ENCODE measurements at regions not wholly inside any gene's neighbourhood (a gene's known extent, or its start where the extent isn't known, plus 50 kb on each side); places are given as distances from the start of the nearest gene placed in this dataset.

DNA sequence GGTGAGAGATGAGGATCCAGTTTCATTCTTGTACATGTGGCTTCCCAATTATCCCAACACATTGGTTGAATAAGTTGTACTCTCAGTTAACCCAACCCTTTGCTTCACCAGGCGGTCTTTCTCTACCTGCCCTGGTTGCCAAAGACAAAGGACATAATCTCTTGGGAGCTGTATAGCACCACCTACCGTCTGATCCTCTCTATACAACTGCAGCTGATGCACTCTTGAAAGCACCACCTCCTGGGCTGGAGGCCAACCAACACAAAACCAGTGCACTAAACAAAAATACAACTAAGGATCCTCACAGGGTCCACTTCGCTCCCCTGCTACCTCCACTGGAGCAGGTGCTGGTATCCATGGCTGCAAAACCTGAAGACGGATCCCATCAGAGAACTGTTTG is 473.6 kb upstream of the NRXN1 start:
- DNase-seq (ENCODE audit: low read depth): no peak

- no peak for DNase-seq (ENCODE audit: low read depth)
These were observed 458.8 kb upstream of the NRXN1 start for GRCh38 chr2:51490576-51491234.

- no peak for DNase-seq (ENCODE audit: low read depth)
These were observed 452.7 kb upstream of the NRXN1 start for GRCh38 chr2:51484605-51485004.

GRCh38 chr2:51483720-51484119 is 451.8 kb upstream of the NRXN1 start:
- no peak for DNase-seq (ENCODE audit: low read depth)

GRCh38 chr2:51472783-51473182 is 440.9 kb upstream of the NRXN1 start:
- DNase-seq (ENCODE audit: low read depth): no peak

DNA sequence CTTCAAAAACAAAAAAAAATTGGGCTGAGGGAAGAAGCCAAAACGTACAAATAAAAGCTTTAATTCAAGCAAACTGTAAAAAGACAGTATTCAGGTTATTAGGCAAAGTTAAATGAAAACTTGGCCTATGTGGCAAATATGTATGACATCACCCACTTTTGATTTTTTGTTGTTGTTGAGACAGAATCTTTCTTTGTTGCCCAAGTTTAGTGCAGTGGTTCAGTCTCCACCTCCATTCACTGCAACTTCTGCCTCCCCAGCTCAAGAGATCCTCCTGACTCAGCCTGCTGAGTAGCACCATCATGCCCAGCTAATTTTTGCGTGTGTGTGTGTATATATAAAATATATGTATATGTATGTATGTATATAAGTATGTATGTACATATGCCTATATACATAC is 440.4 kb upstream of the NRXN1 start:
- DNase-seq (ENCODE audit: low read depth): no peak

DNA sequence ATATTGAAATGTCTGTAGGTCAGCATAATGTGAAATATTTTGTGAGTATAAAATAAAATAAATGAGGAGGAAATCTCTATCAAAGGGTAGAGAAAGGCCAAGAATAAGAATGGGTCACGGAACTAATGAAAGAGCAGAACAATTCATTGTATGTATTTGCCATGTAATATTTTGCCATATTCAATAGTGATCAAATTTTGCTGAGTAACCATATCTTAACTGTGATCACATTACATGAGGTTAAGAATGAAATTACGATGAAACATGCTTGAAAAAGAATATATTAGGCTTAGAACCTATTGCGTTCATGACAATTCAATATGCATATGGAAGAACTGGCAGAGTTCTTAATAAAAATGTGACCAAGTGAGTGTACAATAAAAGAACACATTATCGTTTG is 437.2 kb upstream of the NRXN1 start:
- DNase-seq (ENCODE audit: low read depth): no peak

DNA sequence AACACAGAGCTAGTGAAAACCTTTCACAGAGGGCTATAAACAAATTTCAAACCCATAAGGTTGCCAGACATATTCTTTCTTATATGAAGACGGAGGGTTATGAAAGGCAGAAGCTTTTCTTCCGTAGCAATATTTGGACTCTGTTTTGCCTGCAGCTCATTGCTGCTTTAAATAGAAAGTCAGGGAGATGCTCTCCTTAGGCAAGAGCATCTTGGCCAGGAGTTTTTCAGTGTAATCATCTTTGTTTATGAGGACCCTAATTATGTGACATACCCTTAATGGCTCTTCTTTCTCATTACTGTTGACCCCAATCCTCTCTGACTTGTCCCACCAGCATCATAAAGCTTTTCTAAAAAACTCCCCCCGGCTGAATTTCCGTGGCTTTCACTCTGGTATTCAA is 433.4 kb upstream of the NRXN1 start:
- DNase-seq (ENCODE audit: low read depth): no peak

DNA sequence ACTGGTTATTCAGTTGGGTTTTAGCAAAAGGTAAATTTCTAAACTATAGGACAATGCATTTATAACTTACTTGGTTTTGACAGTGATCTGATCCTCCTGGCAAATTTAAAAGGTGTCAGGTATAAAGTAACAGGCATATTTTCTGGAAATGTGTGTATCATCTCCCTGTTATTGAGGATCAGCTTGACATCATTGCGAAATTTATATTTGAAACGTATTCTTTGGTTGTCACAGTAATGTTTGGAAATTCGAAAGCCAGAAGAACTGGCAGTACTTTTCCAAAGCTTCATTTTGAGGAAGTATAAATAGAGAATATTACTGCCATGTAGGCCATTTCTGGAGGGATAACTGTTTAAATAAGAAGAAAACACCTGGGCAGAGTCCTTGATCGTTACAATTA is 422.2 kb upstream of the NRXN1 start:
- no peak for DNase-seq (ENCODE audit: low read depth)

DNA sequence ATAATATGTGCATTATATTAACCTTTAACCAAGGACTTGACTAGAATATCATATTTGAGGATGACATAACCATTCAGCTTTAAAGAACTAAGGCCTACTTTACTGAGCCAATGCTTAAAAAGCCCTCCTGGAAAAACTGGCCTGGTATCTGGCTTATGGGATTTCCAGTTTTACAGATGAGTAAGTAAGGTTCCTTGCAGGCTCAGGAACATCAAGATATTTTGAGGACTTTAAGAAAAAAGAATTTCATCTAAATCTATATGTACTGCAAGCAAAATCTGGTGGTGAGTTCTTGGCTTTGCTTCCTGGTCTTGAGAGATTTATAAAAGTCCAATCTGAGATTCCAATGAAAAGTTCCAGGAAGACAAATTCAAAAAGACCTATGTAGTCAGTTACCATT is 417.0 kb upstream of the NRXN1 start:
- DNase-seq (ENCODE audit: low read depth): no peak

DNA sequence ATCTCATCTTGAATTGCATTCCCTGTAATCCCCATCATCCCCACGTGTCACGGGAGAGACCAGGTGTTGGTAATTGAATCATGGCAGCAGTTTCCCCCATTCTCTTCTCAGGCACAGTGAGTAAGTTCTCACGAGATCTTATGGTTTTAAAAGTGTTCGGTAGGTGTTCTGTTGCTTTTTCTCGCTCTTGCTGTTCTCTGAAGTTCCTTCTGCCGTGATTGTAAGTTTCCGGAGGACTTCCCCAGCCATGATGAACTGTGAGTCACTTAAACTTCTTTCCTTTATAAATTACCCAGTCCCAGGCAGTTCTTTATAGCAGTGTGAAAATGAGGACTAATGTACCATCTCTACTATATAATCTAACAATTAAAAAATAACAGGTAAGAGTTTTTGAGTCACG is 409.9 kb upstream of the NRXN1 start:
- DNase-seq (ENCODE audit: low read depth): no peak

DNA sequence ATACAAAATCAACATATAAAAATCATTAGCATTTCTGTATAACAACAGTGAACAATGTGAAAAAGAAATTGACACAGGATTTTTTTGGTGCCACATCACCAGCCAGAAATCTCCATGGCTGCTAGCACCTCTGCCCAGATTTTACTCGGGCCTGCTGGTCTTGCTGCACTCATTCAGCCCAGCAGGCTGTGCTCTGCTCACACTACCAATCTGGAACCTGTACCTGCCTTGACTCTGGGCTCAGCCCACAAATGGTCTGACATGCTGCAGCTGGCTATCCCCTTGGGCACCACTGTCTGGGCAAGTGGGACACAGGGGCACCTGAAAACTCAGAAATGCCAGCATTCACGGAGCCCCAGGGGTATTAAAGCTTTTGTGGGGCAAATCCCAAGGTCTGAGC is 392.5 kb upstream of the NRXN1 start:
- DNase-seq (ENCODE audit: low read depth): no peak

- DNase-seq (ENCODE audit: low read depth): no peak
These were observed 388.6 kb upstream of the NRXN1 start for GRCh38 chr2:51420511-51420910.

- no peak for DNase-seq (ENCODE audit: low read depth)
These were observed 381.8 kb upstream of the NRXN1 start for GRCh38 chr2:51413726-51414125.

GRCh38 chr2:51410331-51410730 is 378.4 kb upstream of the NRXN1 start:
- no peak for DNase-seq (ENCODE audit: low read depth)

DNA sequence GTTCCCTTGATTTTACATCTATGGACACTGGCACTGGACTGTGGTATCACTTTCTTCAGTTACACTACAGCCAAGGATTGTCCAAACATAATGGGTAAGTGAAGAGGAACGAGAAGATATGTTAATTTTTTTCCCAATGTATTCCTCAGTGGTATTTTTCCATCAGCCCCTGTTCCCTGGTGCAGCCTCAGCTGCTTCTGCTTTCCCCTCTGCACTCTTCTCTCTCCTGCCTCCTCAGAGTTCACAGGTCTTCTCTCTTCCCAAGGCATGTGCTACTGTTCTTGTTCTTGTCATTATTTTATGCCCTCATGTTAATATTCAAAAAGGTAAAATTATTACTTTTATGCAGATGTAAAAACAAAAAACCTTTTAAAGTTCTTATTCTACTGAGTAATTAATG is 378.0 kb upstream of the NRXN1 start:
- no peak for DNase-seq (ENCODE audit: low read depth)

DNA sequence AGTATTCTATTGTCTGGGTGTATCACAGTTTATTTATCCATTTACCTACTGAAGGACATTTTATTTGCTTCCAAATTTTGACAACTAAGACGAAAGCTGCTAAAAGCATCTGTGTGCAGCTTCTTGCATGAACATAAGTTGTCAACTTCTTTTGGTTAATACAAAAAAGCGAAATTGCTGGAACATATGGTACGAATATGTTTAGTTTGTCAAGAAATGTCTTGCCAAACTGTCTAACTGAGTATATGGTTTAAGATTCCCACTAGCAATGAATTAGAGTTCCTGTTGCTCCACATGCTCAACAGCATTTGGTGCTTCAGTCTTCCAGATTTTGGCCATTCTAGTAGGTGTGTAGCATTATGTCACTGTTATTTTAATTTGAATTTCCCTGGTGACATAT is 372.3 kb upstream of the NRXN1 start:
- no peak for DNase-seq (ENCODE audit: low read depth)

GRCh38 chr2:51401546-51401945 is 369.6 kb upstream of the NRXN1 start:
- no peak for DNase-seq (ENCODE audit: low read depth)

DNA sequence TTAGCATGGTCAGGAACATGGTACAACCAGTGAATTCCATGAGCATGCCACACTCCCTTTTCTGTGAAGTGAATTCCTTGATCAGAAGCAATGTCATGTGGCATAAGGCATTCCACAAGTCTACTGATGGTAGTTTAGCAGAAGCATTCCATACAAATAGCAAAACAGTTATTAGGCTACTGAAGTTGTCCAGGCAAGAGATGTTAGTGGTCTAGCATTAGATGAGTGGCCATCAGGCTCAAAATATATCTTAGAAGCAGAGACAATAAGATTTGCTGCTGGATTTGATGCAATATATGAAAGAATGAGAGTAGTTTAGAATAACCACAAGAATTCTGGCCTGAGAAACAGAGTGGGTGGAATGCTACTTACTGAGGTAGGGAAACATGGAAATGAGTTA is 355.3 kb upstream of the NRXN1 start:
- DNase-seq (ENCODE audit: low read depth): no peak

GRCh38 chr2:51379997-51380396 is 348.1 kb upstream of the NRXN1 start:
- DNase-seq (ENCODE audit: low read depth): no peak

GRCh38 chr2:51368250-51368649 is 336.3 kb upstream of the NRXN1 start:
- DNase-seq (ENCODE audit: low read depth): no peak

- DNase-seq (ENCODE audit: low read depth): peak; percentile 1
These were observed 318.2 kb upstream of the NRXN1 start for GRCh38 chr2:51350100-51350499.

GRCh38 chr2:51344886-51345285 is 313.0 kb upstream of the NRXN1 start:
- DNase-seq (ENCODE audit: low read depth): no peak

DNA sequence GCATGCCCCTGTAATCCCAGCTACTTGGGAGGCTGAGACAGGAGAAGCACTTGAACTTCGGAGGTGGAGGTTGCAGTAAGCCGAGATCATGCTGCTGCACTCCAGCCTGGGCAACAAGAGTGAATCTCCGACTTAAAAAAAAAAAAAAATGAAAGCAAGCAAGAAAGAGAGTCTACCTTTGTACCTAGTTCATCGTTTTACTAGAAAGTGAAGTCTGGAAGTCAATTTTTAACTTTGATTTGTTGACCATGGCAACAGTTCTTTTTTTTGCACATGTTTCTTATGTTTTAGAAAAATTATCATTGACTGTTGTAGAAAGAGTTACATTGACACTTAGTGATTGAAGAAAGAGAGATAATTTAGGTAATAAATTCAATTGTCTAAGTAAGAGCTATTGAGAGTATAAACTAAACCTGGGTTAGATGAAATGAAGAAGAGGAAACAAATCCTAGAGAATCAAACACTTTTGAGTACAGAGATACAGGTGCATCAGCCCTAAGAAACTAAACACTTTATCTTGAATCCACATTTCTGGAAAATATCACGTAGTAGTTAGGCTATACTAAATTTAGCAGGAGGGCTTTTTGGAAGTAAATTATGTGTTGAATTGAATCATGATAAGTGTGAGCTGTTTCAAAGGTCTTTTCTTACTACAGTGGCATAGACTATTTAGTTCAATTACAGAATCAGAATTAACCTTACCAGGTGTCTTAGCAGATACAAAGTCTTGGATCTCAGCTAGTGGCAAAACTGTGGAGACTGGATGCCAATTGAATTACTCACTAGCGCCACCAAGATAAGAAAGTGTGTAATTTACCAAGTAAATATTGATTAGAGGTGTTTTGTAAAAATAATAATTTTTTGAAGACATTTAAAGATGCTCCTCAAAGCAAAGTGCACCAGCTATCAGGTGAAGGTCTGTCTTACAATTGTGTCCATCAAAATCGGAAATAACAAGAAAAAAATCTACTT is 303.4 kb upstream of the NRXN1 start:
- DNase-seq (ENCODE audit: low read depth): no peak

Measured in fibroblast of the conjunctiva (primary cell).